ENCODE measurements at regions not wholly inside any gene's neighbourhood (a gene's known extent, or its start where the extent isn't known, plus 50 kb on each side); places are given as distances from the start of the nearest gene placed in this dataset.

DNA sequence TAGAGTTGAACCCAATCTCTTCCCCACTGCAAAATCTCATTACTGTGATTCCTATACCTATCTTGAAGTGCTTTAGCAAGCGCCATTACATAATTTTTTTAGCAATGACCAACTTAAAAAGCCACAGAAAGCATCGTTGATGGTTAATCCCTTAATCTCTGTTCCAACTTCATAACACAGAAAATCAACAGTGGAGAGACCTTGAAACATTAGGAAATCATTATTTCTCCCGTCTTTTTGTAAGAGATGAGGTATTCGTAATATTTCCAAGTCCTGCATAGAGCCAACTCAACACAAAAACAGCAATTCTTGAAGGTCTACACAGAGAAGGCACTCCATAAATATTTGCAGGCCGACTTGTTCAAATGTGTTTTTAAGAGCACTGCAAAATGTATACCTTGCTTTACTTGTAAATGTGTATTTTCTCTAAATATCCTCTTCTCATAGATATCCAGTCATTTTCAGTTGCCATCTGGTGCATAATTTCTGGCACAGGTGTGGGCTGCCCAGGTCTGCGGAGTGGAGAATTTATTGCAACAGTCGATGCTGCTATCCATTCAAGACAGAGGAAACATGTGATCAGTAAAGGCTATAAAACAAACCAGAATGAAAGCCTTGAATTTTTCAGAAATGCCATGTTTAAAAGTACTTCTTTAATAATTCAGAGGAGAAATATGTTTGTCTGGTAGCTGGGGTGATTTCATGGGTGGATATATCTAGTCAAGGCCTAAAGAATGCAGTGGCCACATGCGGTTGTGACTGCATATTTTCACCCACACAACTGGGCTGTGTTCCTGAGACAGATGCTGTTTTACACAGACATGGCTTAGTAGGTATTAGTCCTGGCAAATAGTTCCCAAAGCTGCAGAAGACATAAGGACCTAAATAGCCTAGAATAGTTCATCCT, 234.3 kb upstream of the STARD13 start:
- no peaks in the 10 kb centered on the region for H3K9me3 ChIP-seq
- no peak for ATAC-seq
- DNase-seq, result peak in 1 of 4 donors; percentile 16
- no peak for TF ChIP-seq POLR2A (IDR thresholded peaks at IDR 0.05)
- TF ChIP-seq, protein P1, sequence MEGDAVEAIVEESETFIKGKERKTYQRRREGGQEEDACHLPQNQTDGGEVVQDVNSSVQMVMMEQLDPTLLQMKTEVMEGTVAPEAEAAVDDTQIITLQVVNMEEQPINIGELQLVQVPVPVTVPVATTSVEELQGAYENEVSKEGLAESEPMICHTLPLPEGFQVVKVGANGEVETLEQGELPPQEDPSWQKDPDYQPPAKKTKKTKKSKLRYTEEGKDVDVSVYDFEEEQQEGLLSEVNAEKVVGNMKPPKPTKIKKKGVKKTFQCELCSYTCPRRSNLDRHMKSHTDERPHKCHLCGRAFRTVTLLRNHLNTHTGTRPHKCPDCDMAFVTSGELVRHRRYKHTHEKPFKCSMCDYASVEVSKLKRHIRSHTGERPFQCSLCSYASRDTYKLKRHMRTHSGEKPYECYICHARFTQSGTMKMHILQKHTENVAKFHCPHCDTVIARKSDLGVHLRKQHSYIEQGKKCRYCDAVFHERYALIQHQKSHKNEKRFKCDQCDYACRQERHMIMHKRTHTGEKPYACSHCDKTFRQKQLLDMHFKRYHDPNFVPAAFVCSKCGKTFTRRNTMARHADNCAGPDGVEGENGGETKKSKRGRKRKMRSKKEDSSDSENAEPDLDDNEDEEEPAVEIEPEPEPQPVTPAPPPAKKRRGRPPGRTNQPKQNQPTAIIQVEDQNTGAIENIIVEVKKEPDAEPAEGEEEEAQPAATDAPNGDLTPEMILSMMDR (IDR thresholded peaks at IDR 0.05), result no peak
- no peak overlapping the region for H3K4me3 ChIP-seq
- H3K27me3 ChIP-seq, result no peaks in the 10 kb centered on the region
- H3K27ac ChIP-seq, result peak overlapping the region in 1 of 4 donors; percentile 11
- intact Hi-C loops (cut with DNase I), result no loop called here
- no peaks in the 10 kb centered on the region for H3K36me3 ChIP-seq (replicated peaks in 1 of 2; ENCODE audit: insufficient read depth in 1 of 2, low read depth in 2 of 2)
- 60 to 62% methylated on average over 8 of the region's 8 CpGs for WGBS, 2 donors
- peaks cover 8% of the 10 kb centered on the region for H3K4me1 ChIP-seq

GRCh38 chr13:33520468-33520839, 234.9 kb upstream of the STARD13 start:
- Histone ChIP-seq H3K36me3 (replicated peaks in 1 of 2; ENCODE audit: insufficient read depth in 1 of 2, low read depth in 2 of 2) (no peaks in the 10 kb centered on the region), H3K4me3 (no peak overlapping the region), H3K9me3 (no peaks in the 10 kb centered on the region), H3K4me1 (peaks cover 8% of the 10 kb centered on the region), H3K27me3 (no peaks in the 10 kb centered on the region), H3K27ac (no peak overlapping the region)
- ATAC-seq (no peak), DNase-seq (no peak)
- intact Hi-C loops (cut with DNase I), result no loop called here
- WGBS, 2 donors, result 90 to 94% methylated on average over 5 of the region's 5 CpGs
- TF ChIP-seq POLR2A (IDR thresholded peaks at IDR 0.05), result no peak
- TF ChIP-seq, protein P1 (IDR thresholded peaks at IDR 0.05), result no peak

DNA sequence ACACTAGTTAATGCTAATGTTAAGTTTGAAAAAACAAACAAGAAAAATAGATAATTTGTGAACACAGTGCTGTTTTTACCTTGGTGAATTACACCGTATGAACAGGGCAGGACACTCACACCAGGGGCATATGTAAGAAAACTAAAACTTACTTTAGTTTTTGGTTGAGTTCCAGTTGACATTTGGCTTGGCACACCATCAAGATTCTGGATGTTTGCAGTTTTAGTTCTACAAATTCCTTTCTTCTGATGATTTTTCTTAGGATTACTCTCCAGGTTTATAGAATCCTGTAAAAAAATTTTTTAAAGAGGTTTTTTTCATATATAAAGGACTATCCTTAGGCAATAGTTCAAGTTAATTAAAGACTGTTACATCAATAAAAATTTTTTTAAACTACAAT, 238.5 kb upstream of the STARD13 start:
- 16 to 20% methylated on average over 1 of the region's 1 CpG for WGBS, 2 donors
- peaks cover 21% of the 10 kb centered on the region for H3K4me1 ChIP-seq
- no peak overlapping the region for H3K4me3 ChIP-seq
- H3K27me3 ChIP-seq, result no peaks in the 10 kb centered on the region
- intact Hi-C loops (cut with DNase I), result no loop called here
- ATAC-seq (no peak), DNase-seq (peak; percentile 18 to 30 (median 26))
- no peaks in the 10 kb centered on the region for H3K36me3 ChIP-seq (replicated peaks in 1 of 2; ENCODE audit: insufficient read depth in 1 of 2, low read depth in 2 of 2)
- no peaks in the 10 kb centered on the region for H3K9me3 ChIP-seq
- TF ChIP-seq, protein P1 (IDR thresholded peaks at IDR 0.05), result no peak
- TF ChIP-seq POLR2A (IDR thresholded peaks at IDR 0.05), result no peak
- peak overlapping the region in 1 of 4 donors; percentile 11 for H3K27ac ChIP-seq

- 23 to 26% methylated on average over 4 of the region's 4 CpGs for WGBS, 2 donors
- DNase-seq (no peak), ATAC-seq (peak; percentile 30)
These were observed 240.2 kb upstream of the STARD13 start for GRCh38 chr13:33525763-33526162.

More at GRCh38 chr13:33525763-33526162, 240.2 kb upstream of the STARD13 start:
- H3K4me1 ChIP-seq, result peaks cover 16% of the 10 kb centered on the region
- H3K27ac ChIP-seq, result peak overlapping the region in 2 of 4 donors; percentile 24 to 63
- no peak for TF ChIP-seq POLR2A (IDR thresholded peaks at IDR 0.05)
- TF ChIP-seq, protein P1 (IDR thresholded peaks at IDR 0.05), result no peak
- H3K36me3 ChIP-seq (replicated peaks in 1 of 2; ENCODE audit: insufficient read depth in 1 of 2, low read depth in 2 of 2), result no peaks in the 10 kb centered on the region
- intact Hi-C loops (cut with DNase I), result no loop called here
- H3K4me3 ChIP-seq, result no peak overlapping the region
- H3K9me3 ChIP-seq, result no peaks in the 10 kb centered on the region
- no peaks in the 10 kb centered on the region for H3K27me3 ChIP-seq
